ENCODE measurements at regions not wholly inside any gene's neighbourhood (a gene's known extent, or its start where the extent isn't known, plus 50 kb on each side); places are given as distances from the start of the nearest gene placed in this dataset.

DNA sequence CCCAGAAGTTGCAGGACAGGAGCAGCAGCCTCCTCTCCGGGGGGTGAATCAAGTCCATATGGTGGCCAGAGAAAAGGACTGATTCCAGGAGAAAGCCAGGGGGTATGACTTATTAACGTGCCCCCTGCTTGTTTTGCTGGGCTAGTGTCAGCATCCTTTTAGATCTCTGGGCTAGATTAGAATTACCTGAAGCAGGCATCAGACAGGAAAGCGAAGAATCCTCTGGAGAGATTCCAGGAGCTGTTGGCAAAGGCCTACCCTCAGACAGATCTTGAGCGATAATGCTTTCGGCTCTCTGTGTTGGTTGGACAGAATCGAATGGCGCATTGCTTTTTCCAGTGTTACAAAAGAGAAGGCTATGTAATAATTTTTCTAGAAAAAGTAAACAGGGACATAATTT is 164.0 kb upstream of the GLI3 start:
- DNase-seq (ENCODE audit: low read depth in 2 of 2), result no peak
- TF ChIP-seq, protein P1, sequence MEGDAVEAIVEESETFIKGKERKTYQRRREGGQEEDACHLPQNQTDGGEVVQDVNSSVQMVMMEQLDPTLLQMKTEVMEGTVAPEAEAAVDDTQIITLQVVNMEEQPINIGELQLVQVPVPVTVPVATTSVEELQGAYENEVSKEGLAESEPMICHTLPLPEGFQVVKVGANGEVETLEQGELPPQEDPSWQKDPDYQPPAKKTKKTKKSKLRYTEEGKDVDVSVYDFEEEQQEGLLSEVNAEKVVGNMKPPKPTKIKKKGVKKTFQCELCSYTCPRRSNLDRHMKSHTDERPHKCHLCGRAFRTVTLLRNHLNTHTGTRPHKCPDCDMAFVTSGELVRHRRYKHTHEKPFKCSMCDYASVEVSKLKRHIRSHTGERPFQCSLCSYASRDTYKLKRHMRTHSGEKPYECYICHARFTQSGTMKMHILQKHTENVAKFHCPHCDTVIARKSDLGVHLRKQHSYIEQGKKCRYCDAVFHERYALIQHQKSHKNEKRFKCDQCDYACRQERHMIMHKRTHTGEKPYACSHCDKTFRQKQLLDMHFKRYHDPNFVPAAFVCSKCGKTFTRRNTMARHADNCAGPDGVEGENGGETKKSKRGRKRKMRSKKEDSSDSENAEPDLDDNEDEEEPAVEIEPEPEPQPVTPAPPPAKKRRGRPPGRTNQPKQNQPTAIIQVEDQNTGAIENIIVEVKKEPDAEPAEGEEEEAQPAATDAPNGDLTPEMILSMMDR (IDR thresholded peaks at IDR 0.05; ENCODE audit: low read depth, low read length), result no peak

DNA sequence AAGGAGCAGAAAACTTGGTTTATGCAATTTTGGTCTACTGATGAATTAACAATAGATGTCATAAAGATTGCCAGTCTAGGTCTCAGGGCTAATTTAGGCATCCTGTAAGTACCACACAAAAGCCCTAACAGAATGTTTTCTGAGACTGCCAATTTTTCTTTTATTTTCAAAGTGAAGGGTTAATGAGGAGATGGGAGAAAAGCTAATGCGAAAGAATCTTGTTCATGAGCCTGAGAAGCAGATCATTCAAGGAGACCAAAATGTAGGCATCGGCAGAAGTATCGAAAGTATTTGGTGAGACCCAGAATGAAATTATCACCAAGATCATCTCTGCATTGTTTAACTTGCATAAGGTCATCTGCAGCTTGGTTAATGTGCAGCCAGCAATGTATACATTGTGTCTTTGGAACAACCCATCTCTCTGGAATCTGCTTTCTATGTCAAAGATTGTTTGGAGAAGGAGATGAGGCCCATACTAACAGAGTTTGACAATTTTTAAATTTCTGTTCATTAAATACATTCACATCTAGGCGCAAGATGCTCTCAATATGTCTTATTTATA is 163.3 kb upstream of the GLI3 start:
- TF ChIP-seq, protein P1 (IDR thresholded peaks at IDR 0.05; ENCODE audit: low read depth, low read length), result no peak

More for the DNA sequence above, 164.0 kb upstream of the GLI3 start:
- no peak overlapping the region for H3K4me3 ChIP-seq (replicated peaks in 1 of 2; ENCODE audit: low read depth in 2 of 2, low read length in 2 of 2)

DNA sequence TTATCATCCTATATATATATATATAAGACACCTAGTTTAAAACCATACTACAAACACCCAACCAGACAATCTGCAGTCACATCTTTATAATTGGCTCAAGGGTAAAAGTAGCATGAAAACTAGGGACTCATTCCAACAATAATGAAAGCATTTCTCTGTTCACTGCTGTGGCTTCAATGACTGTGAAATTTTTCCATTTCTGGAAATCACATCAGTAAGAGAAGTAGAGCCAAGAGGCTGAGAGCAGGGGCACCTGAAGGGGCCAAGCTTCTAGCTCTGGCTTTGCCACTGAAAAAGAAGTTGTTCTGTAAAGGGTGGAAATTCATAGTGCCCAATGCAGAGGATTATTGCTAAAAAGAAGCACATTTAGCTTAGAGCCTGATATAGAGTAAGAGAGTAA is 158.6 kb upstream of the GLI3 start:
- no peak overlapping the region for H3K4me3 ChIP-seq (replicated peaks in 1 of 2; ENCODE audit: low read depth in 2 of 2, low read length in 2 of 2)
- no peak for DNase-seq (ENCODE audit: low read depth in 2 of 2)
- TF ChIP-seq, protein P1 (IDR thresholded peaks at IDR 0.05; ENCODE audit: low read depth, low read length), result no peak

More for the DNA sequence above, 163.3 kb upstream of the GLI3 start:
- no peak overlapping the region for H3K4me3 ChIP-seq (replicated peaks in 1 of 2; ENCODE audit: low read depth in 2 of 2, low read length in 2 of 2)
- DNase-seq (ENCODE audit: low read depth in 2 of 2), result no peak

DNA sequence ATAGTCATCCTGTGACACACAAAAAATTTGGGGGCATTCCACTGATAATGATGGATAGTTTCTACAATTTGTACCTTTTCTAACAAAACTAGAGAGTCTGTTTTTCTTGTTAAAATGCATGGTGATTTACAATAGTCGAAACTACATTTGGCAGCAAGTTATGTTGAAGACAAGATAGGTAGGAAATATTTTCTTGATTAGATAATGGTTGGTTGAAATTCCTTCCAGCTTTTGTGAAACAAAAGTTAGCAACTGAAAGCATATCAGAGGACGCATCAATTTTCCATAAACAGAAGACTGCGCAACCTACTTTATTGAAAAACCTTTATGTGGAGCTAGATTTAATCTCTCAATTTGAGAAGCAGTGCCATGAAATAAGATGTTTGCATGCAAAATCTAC is 155.8 kb upstream of the GLI3 start:
- TF ChIP-seq, protein P1 (IDR thresholded peaks at IDR 0.05; ENCODE audit: low read depth, low read length), result no peak
- no peak overlapping the region for H3K4me3 ChIP-seq (replicated peaks in 1 of 2; ENCODE audit: low read depth in 2 of 2, low read length in 2 of 2)
- no peak for DNase-seq (ENCODE audit: low read depth in 2 of 2)

DNA sequence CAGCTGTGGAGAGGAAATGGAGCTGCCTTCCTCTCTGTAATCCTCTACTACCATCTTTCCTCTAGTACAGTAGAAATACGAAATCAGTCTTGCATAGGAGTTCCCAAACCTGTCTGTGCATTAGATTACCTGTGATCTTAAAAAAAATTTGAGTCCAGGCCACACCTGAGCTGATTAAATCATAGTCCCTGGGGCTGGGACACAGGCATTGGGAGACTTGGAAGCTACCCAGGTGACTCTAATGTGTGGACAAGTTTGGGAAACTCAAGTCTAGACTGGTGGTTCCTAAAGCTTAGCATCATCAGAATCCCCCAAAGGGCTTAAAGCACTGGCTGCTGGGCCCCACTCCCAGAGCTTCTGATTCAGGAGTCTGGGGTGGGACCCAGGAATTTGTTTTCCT is 152.7 kb upstream of the GLI3 start:
- DNase-seq (ENCODE audit: low read depth in 2 of 2), result no peak
- TF ChIP-seq, protein P1 (IDR thresholded peaks at IDR 0.05; ENCODE audit: low read depth, low read length), result no peak
- no peak overlapping the region for H3K4me3 ChIP-seq (replicated peaks in 1 of 2; ENCODE audit: low read depth in 2 of 2, low read length in 2 of 2)

DNA sequence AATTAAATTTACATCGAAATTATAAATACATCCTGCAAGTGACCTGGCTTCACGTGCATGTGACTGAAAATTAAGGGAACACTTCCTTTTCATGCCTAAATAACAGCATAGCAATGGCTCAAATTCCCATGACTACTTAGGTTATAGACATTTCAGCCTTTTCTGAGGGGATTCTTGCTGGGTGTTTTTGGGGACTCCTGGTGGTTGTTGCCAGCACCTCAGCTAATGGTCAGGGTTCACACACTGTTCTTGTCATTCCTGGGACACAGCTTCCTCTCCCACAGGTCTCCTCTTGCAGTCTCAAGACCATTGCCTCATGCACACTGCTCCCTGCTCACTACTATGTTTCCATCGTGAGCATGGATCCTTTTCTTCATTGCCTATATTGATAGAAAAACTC is 148.9 kb upstream of the GLI3 start:
- no peak for DNase-seq (ENCODE audit: low read depth in 2 of 2)
- TF ChIP-seq, protein P1 (IDR thresholded peaks at IDR 0.05; ENCODE audit: low read depth, low read length), result peak; percentile 31
- no peak overlapping the region for H3K4me3 ChIP-seq (replicated peaks in 1 of 2; ENCODE audit: low read depth in 2 of 2, low read length in 2 of 2)

DNA sequence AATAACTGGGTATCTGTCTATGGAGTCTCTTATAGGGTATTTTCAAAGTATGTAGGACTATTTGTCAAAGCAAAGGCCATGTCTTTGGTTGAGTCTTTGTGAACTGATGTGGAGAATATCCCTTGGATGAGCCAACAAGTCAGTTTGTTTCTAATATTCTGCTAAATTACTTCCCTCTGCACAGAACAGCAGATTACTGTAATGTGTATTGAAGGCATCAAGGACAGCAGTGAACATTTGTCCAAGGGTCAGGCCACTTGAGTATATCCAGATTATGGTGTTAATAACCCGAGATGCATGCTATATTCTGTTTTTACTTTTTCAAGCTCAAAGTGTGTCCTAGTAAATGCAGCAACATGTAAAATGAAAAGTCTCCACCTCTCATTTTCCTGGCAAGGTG is 144.2 kb upstream of the GLI3 start:
- no peak overlapping the region for H3K4me3 ChIP-seq (replicated peaks in 1 of 2; ENCODE audit: low read depth in 2 of 2, low read length in 2 of 2)
- TF ChIP-seq, protein P1 (IDR thresholded peaks at IDR 0.05; ENCODE audit: low read depth, low read length), result no peak
- DNase-seq (ENCODE audit: low read depth in 2 of 2), result no peak
